Colonic mucosa (tissue), 4 donors: ENCODE measurements at regions not wholly inside any gene's neighbourhood (a gene's known extent, or its start where the extent isn't known, plus 50 kb on each side); places are given as distances from the start of the nearest gene placed in this dataset.

Experiments
- DNase-seq: peaks from one replicate; pipeline ENCODE4 v3.0.0-alpha.2; 2020
- H3K27ac ChIP-seq: fragments of 200-600 bp; one replicate; pipeline ENCODE4 v1.8.0; 2021
- H3K27me3 ChIP-seq: fragments of 200-600 bp; one replicate; pipeline ENCODE4 v1.8.0; 2021
- H3K36me3 ChIP-seq: fragments of 200-600 bp; one replicate; pipeline ENCODE4 v1.8.0; 2021
- H3K4me1 ChIP-seq: fragments of 200-600 bp; one replicate; pipeline ENCODE4 v1.8.0; 2021; ENCODE audit warnings: mild to moderate bottlenecking
- H3K4me3 ChIP-seq: fragments of 200-600 bp; one replicate; pipeline ENCODE4 v1.8.0; 2021
- H3K9ac ChIP-seq, 2 donors: one replicate each; pipeline ENCODE4 v1.7.0; 2013; ENCODE audit warnings: control low read depth in 2 of 2, low read depth in 2 of 2, low read length in 2 of 2
- H3K9me3 ChIP-seq: fragments of 200-600 bp; one replicate; pipeline ENCODE4 v1.8.0; 2021
- CTCF ChIP-seq: fragments of 200-600 bp; IDR thresholded peaks from one replicate; pipeline ENCODE4 v1.8.0; 2022; ENCODE audit warnings: antibody characterized with exemption, mild to moderate bottlenecking
- intact Hi-C: fragments of 100-400 bp; cut with DNase I; formaldehyde crosslinking; loops from one replicate; pipeline ENCODE4 v1.14.1; 2022
- donor health status: healthy.
- donor health status: DM: no; HTN: no; CAD: no.
- donor health status: DM: no; HTN: no; CAD: no.

GRCh38 chr3:22089284-22089683, 338.3 kb upstream of the ZNF385D start:
- TF ChIP-seq CTCF, result no peak
- no peaks in the 10 kb centered on the region for H3K4me1 ChIP-seq
- no peak overlapping the region for H3K4me3 ChIP-seq
- DNase-seq, result no peak
- no peaks in the 10 kb centered on the region for H3K27me3 ChIP-seq
- H3K9ac ChIP-seq, result no peak overlapping the region
- intact Hi-C loops, result no loop called here
- H3K27ac ChIP-seq, result no peak overlapping the region
- no peaks in the 10 kb centered on the region for H3K9me3 ChIP-seq
- H3K36me3 ChIP-seq, result no peaks in the 10 kb centered on the region

GRCh38 chr3:22091329-22091728, 340.3 kb upstream of the ZNF385D start:
- no peaks in the 10 kb centered on the region for H3K9me3 ChIP-seq
- intact Hi-C loops, result loop anchor here (10.0 kb wide), 1 partner anchor 873 kb away; no protein-coding TSS in a partner anchor
- TF ChIP-seq CTCF, result no peak
- no peaks in the 10 kb centered on the region for H3K36me3 ChIP-seq
- no peak overlapping the region for H3K4me3 ChIP-seq
- no peak overlapping the region for H3K27ac ChIP-seq
- no peak overlapping the region for H3K9ac ChIP-seq
- no peaks in the 10 kb centered on the region for H3K27me3 ChIP-seq
- DNase-seq, result no peak
- H3K4me1 ChIP-seq, result no peaks in the 10 kb centered on the region

GRCh38 chr3:22098021-22098420, 347.0 kb upstream of the ZNF385D start:
- TF ChIP-seq CTCF, result no peak
- DNase-seq, result no peak
- Histone ChIP-seq H3K36me3 (no peaks in the 10 kb centered on the region), H3K27ac (no peak overlapping the region), H3K4me1 (no peaks in the 10 kb centered on the region), H3K4me3 (no peak overlapping the region), H3K9me3 (no peaks in the 10 kb centered on the region), H3K27me3 (no peaks in the 10 kb centered on the region), H3K9ac (no peak overlapping the region)
- intact Hi-C loops, result loop anchor here (10.0 kb wide), 1 partner anchor 867 kb away; no protein-coding TSS in a partner anchor

GRCh38 chr3:22101351-22101750, 350.3 kb upstream of the ZNF385D start:
- DNase-seq, result no peak
- H3K27ac ChIP-seq, result no peak overlapping the region
- no peaks in the 10 kb centered on the region for H3K9me3 ChIP-seq
- H3K27me3 ChIP-seq, result no peaks in the 10 kb centered on the region
- no peaks in the 10 kb centered on the region for H3K4me1 ChIP-seq
- no peak for TF ChIP-seq CTCF
- H3K36me3 ChIP-seq, result no peaks in the 10 kb centered on the region
- H3K4me3 ChIP-seq, result no peak overlapping the region
- no peak overlapping the region for H3K9ac ChIP-seq
- intact Hi-C loops, result no loop called here

- Histone ChIP-seq H3K4me1 (no peaks in the 10 kb centered on the region), H3K4me3 (no peak overlapping the region), H3K27ac (no peak overlapping the region), H3K9ac (no peak overlapping the region), H3K36me3 (no peaks in the 10 kb centered on the region), H3K27me3 (no peaks in the 10 kb centered on the region), H3K9me3 (no peaks in the 10 kb centered on the region)
- no peak for TF ChIP-seq CTCF
- intact Hi-C loops, result no loop called here
- DNase-seq, result no peak
These were observed 350.8 kb upstream of the ZNF385D start for GRCh38 chr3:22101811-22102210.

- no peaks in the 10 kb centered on the region for H3K9me3 ChIP-seq
- H3K27ac ChIP-seq, result no peak overlapping the region
- intact Hi-C loops, result no loop called here
- no peak overlapping the region for H3K9ac ChIP-seq
- no peak for TF ChIP-seq CTCF
- no peak overlapping the region for H3K4me3 ChIP-seq
- no peaks in the 10 kb centered on the region for H3K4me1 ChIP-seq
- H3K27me3 ChIP-seq, result no peaks in the 10 kb centered on the region
- H3K36me3 ChIP-seq, result no peaks in the 10 kb centered on the region
- no peak for DNase-seq
These were observed 352.4 kb upstream of the ZNF385D start for GRCh38 chr3:22103423-22103822.
